HepG2 (cell line): ENCODE measurements at regions not wholly inside any gene's neighbourhood (a gene's known extent, or its start where the extent isn't known, plus 50 kb on each side); places are given as distances from the start of the nearest gene placed in this dataset.

Source experiments
- ATAC-seq: fragments of 200-7000 bp; cut with Tn5 transposase; 3 replicates; pipeline ENCODE4 v1.9.1; 2020; ENCODE audit warnings: mild to moderate bottlenecking, moderate library complexity
- BruUV-seq: library from RNA; stranded (reverse); fragments of 400-500 nt; replicated peaks from 2 replicates; lab custom pipeline; 2021; lab: Mats Ljungman, UMichigan
- CTCF ChIA-PET: fragments of 300-600 bp; formaldehyde crosslinking; extraction: SDS; loops from one replicate; lab custom pipeline; 2021; ENCODE audit warnings: low total read pairs, inconsistent platforms, low intra/inter-chr PET ratio; lab: Yijun Ruan, JAX
- POLR2A ChIA-PET: fragments of 350-600 bp; sonication (Branson Sonifier 250); formaldehyde crosslinking; loops from one replicate; lab custom pipeline; 2020; ENCODE audit warnings: antibody characterized with exemption, inconsistent platforms; lab: Yijun Ruan, JAX
- DNase-seq: peaks from one replicate; pipeline ENCODE4 v3.0.0-alpha.2; 2015; ENCODE audit warnings: low spot score
- FAIRE-seq: peaks from 3 replicates; lab custom pipeline; 2011; peaks lifted over from hg19 to GRCh38; lab: Jason Lieb, UNC
- H2AFZ ChIP-seq: one replicate; pipeline ENCODE4 v1.6.1; 2011; ENCODE audit warnings: low read length, inconsistent platforms
- H3K27ac ChIP-seq: fragments of 300-600 bp; 3 replicates; pipeline ENCODE4 v1.8.0; 2011; ENCODE audit warnings: mixed run types, mild to moderate bottlenecking, mixed read lengths, low read length, inconsistent platforms; ENCODE audit not compliant: insufficient read depth; ENCODE audit errors: extremely low read length
- H3K27me3 ChIP-seq, 2 experiments: fragments of 200-600 bp in 1 of 2; 2 replicates in 1 of 2; 3 replicates in 1 of 2; pipeline versions ENCODE4 v1.6.0 to v1.8.0; 2011; ENCODE audit warnings: low read length in 2 of 2, mild to moderate bottlenecking in 2 of 2, moderate library complexity in 2 of 2, inconsistent platforms in 1 of 2; ENCODE audit not compliant: insufficient read depth in 2 of 2, control insufficient read depth in 1 of 2
- H3K36me3 ChIP-seq, 2 experiments: fragments of 200-600 bp in 1 of 2; replicated peaks in 1 of 2; 2 replicates in 1 of 2; 3 replicates in 1 of 2; pipeline versions ENCODE4 v1.5.1 to v1.8.0; 2011; ENCODE audit warnings: low read length in 2 of 2, inconsistent platforms in 1 of 2; ENCODE audit not compliant: insufficient read depth in 2 of 2, control insufficient read depth in 1 of 2
- H3K4me1 ChIP-seq: 2 replicates; pipeline ENCODE4 v1.5.1; 2012; ENCODE audit warnings: low read length, inconsistent platforms; ENCODE audit not compliant: insufficient read depth
- H3K4me2 ChIP-seq: 2 replicates; pipeline ENCODE4 v1.6.0; 2011; ENCODE audit warnings: low read depth, low read length, inconsistent platforms
- H3K4me3 ChIP-seq, 3 experiments: fragments of 200-600 bp in 1 of 3; sonication (generic), shearing (Covaris generic) in 1 of 3; replicated peaks in 1 of 3; 2 replicates each; pipeline ENCODE4 v1.5.1; 2011 to 2016; ENCODE audit warnings: low read length in 3 of 3, inconsistent platforms in 2 of 3, low read depth in 2 of 3, mild to moderate bottlenecking in 2 of 3, control low read depth in 1 of 3, mixed read lengths in 1 of 3; ENCODE audit not compliant: insufficient read depth in 1 of 3
- H3K79me2 ChIP-seq: one replicate; pipeline ENCODE4 v1.6.1; 2011; ENCODE audit warnings: low read length, inconsistent platforms; ENCODE audit not compliant: insufficient read depth
- H3K9ac ChIP-seq: 2 replicates; pipeline ENCODE4 v1.6.0; 2011; ENCODE audit warnings: mild to moderate bottlenecking, low read depth, low read length, inconsistent platforms; ENCODE audit not compliant: insufficient read depth
- H3K9me3 ChIP-seq: 2 replicates; pipeline ENCODE4 v1.5.1; 2012; ENCODE audit warnings: mild to moderate bottlenecking, low read length
- H4K20me1 ChIP-seq: 2 replicates; pipeline ENCODE4 v1.6.0; 2011; ENCODE audit warnings: inconsistent platforms, mild to moderate bottlenecking, low read length, moderate library complexity; ENCODE audit not compliant: insufficient read depth
- ARNT2 ChIP-seq: sonication (generic); formaldehyde crosslinking; IDR thresholded peaks from 2 replicates; pipeline ENCODE4 v1.8.0; 2022; ENCODE audit warnings: mild to moderate bottlenecking, low read depth, missing genetic modification reagents, moderate library complexity
- ELF4 ChIP-seq: sonication (generic); formaldehyde crosslinking; IDR thresholded peaks from 2 replicates; pipeline ENCODE4 v1.5.0; 2020; ENCODE audit warnings: missing genetic modification reagents, mild to moderate bottlenecking, moderate library complexity, borderline replicate concordance
- GFI1 ChIP-seq: sonication (generic); formaldehyde crosslinking; IDR thresholded peaks from 2 replicates; pipeline ENCODE4 v1.5.0; 2020; ENCODE audit warnings: missing genetic modification reagents, mild to moderate bottlenecking, borderline replicate concordance
- NCOA1 ChIP-seq: sonication (generic); formaldehyde crosslinking; IDR thresholded peaks from 2 replicates; pipeline ENCODE4 v1.9.0; 2021; ENCODE audit warnings: missing genetic modification reagents
- PAX8 ChIP-seq: sonication (generic); formaldehyde crosslinking; IDR thresholded peaks from 2 replicates; pipeline ENCODE4 v1.8.0; 2022; ENCODE audit warnings: mild to moderate bottlenecking, missing genetic modification reagents, borderline replicate concordance
- RARG ChIP-seq: sonication (generic); formaldehyde crosslinking; IDR thresholded peaks from 2 replicates; pipeline ENCODE4 v1.4.0; 2020; ENCODE audit warnings: low read depth, mild to moderate bottlenecking, missing genetic modification reagents
- SALL1 ChIP-seq: sonication (generic); formaldehyde crosslinking; IDR thresholded peaks from 2 replicates; pipeline ENCODE4 v1.8.0; 2022; ENCODE audit warnings: mild to moderate bottlenecking, missing genetic modification reagents
- SIN3A ChIP-seq: IDR thresholded peaks from 2 replicates; pipeline ENCODE4 v1.6.1; 2011; ENCODE audit warnings: low read depth, mild to moderate bottlenecking, control low read depth, low read length, borderline replicate concordance
- TAF1 ChIP-seq: sonication (generic); formaldehyde crosslinking; IDR thresholded peaks from 2 replicates; pipeline ENCODE4 v1.4.0; 2020; ENCODE audit warnings: missing genetic modification reagents
- TBP ChIP-seq: sonication (generic); formaldehyde crosslinking; IDR thresholded peaks from 2 replicates; pipeline ENCODE4 v1.5.0; 2020; ENCODE audit warnings: missing genetic modification reagents
- XBP1 ChIP-seq: sonication (generic); formaldehyde crosslinking; IDR thresholded peaks from 2 replicates; pipeline ENCODE4 v1.5.0; 2020; ENCODE audit warnings: missing genetic modification reagents
- ZBTB1 ChIP-seq: sonication (generic); formaldehyde crosslinking; IDR thresholded peaks from 2 replicates; pipeline ENCODE4 v1.4.0; 2020; ENCODE audit warnings: missing genetic modification reagents, borderline replicate concordance
- ZNF124 ChIP-seq: sonication (generic); formaldehyde crosslinking; IDR thresholded peaks from 2 replicates; pipeline ENCODE4 v1.4.0; 2020; ENCODE audit warnings: missing genetic modification reagents
- ZNF296 ChIP-seq: sonication (generic); formaldehyde crosslinking; conservative IDR thresholded peaks from 2 replicates; pipeline ENCODE4 v1.5.0; 2020; ENCODE audit warnings: mild to moderate bottlenecking, missing genetic modification reagents
- ZNF383 ChIP-seq: sonication (generic); formaldehyde crosslinking; IDR thresholded peaks from 2 replicates; pipeline ENCODE4 v1.4.0; 2020; ENCODE audit warnings: missing genetic modification reagents, mild to moderate bottlenecking, borderline replicate concordance
- ZNF441 ChIP-seq: sonication (generic); formaldehyde crosslinking; IDR thresholded peaks from 2 replicates; pipeline ENCODE4 v1.7.0; 2021; ENCODE audit warnings: missing genetic modification reagents, borderline replicate concordance
- ZNF446 ChIP-seq: sonication (generic); formaldehyde crosslinking; IDR thresholded peaks from 2 replicates; pipeline ENCODE4 v1.5.0; 2020; ENCODE audit warnings: mild to moderate bottlenecking, missing genetic modification reagents
- ZNF552 ChIP-seq: sonication (generic); formaldehyde crosslinking; IDR thresholded peaks from 2 replicates; pipeline ENCODE4 v1.9.0; 2022; ENCODE audit warnings: missing genetic modification reagents, mild to moderate bottlenecking, borderline replicate concordance
- ZNF558 ChIP-seq: sonication (generic); formaldehyde crosslinking; IDR thresholded peaks from 2 replicates; pipeline ENCODE4 v1.9.0; 2022; ENCODE audit warnings: mild to moderate bottlenecking, missing genetic modification reagents, borderline replicate concordance
- ZNF790 ChIP-seq: sonication (generic); formaldehyde crosslinking; IDR thresholded peaks from 2 replicates; pipeline ENCODE4 v1.8.0; 2022; ENCODE audit warnings: missing genetic modification reagents, mild to moderate bottlenecking, borderline replicate concordance
- WGBS: methylation state at CpG from one replicate; pipeline ENCODE4 v1.1.6; 2017; ENCODE audit warnings: low lambda C conversion rate; 5-methylcytosine and 5-hydroxymethylcytosine counted together
- in situ Hi-C: cut with HindIII; loops from 2 replicates; pipeline ENCODE4 v1.10.0; 2017; ENCODE audit warnings: low pct_unique_long_range_greater_than_20kb; ENCODE audit not compliant: extremely low pct_ligation_motif_present
- intact Hi-C: fragments of 100-400 bp; cut with micrococcal nuclease; formaldehyde crosslinking; loops from one replicate; pipeline ENCODE4 v1.10.0; 2022; ENCODE audit not compliant: unreplicated experiment

DNA sequence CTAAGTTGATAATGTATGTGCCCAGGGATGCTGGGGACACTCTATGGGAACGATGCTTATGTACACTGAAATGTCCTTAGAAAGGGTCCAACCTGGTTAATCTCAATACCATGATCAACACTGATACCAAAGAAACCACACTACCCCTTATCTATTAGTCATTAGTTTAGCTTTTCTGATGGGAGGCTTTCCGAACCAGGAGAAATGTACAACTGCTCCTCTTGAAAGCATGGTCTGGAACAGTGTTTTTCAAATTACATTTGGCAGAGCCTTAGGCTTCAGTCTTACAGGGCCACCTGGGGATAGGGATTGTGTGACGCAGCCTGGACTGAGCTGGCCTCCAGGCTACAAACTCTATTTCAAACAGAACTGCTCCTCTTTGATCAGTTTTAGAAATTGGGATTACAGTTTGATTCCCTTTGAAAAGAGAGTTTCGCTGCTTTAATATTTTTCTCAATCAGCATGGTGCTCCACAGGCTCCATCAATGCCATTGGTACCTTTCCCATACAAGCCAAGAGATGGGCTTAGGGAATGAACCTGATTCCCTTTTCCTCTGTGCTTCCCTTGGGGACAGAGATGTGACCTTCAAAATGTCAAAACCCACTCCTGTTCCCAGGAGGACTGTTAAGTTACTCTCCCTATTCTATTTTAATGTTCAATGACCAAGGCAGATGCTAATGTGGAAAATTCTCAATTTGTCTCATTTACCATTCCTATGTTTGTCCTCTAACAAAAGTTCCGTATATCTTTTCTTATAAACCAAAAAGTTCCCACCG lies 296.0 kb upstream of the ADAMTS9 start:
- TF ChIP-seq ZBTB1 (no peak), ZNF124 (no peak), ZNF383 (CRISPR knock-in tag) (no peak), SIN3A (no peak), ELF4 (CRISPR knock-in tag) (no peak), ZNF296 (CRISPR knock-in tag) (no peak), ZNF790 (no peak), ZNF558 (no peak), TBP (CRISPR knock-in tag) (no peak), RARG (CRISPR knock-in tag) (no peak), PAX8 (CRISPR knock-in tag) (no peak), SALL1 (CRISPR knock-in tag) (no peak), NCOA1 (CRISPR knock-in tag) (no peak), ZNF552 (no peak), ARNT2 (CRISPR knock-in tag) (no peak), GFI1 (no peak), TAF1 (CRISPR knock-in tag) (no peak), XBP1 (CRISPR knock-in tag) (no peak), ZNF441 (CRISPR knock-in tag) (no peak), ZNF446 (CRISPR knock-in tag) (no peak)
- CTCF ChIA-PET, result no interaction called here

More for the DNA sequence above, 296.0 kb upstream of the ADAMTS9 start:
- Histone ChIP-seq H3K4me1 (no peaks in the 10 kb centered on the region), H3K79me2 (no peaks in the 10 kb centered on the region), H3K9ac (no peak overlapping the region), H3K27me3 (no peaks in the 10 kb centered on the region), H3K36me3 (no peaks in the 10 kb centered on the region), H4K20me1 (no peaks in the 10 kb centered on the region), H3K4me2 (no peak overlapping the region), H3K9me3 (no peaks in the 10 kb centered on the region), H3K27ac (no peak overlapping the region), H3K4me3 (no peak overlapping the region), H2AFZ (no peak overlapping the region)
- FAIRE-seq (no peak), ATAC-seq (no peak), DNase-seq (no peak)
- intact Hi-C loops, result no loop called here
- BruUV-seq, result no TSS peak
- in situ Hi-C loops, result no loop called here
- POLR2A ChIA-PET, result no interaction called here
- 23% methylated on average over 6 of the region's 6 CpGs for WGBS
